Cardiac fibroblast (primary cell): ENCODE measurements at regions not wholly inside any gene's neighbourhood (a gene's known extent, or its start where the extent isn't known, plus 50 kb on each side); places are given as distances from the start of the nearest gene placed in this dataset.

Source experiments
- DNase-seq, 2 donors: peaks; one replicate each; pipeline versions ENCODE4 v3.0.0 to v3.0.0-alpha.2; 2010; ENCODE audit warnings: low read depth in 2 of 2
- H3K4me3 ChIP-seq, 2 donors: replicated peaks in 1 of 2; 1 replicate in 1 of 2; 2 replicates in 1 of 2; pipeline ENCODE4 v1.5.1; 2011; ENCODE audit warnings: low read depth in 2 of 2, low read length in 2 of 2, mild to moderate bottlenecking in 2 of 2, moderate library complexity in 1 of 2
- TF ChIP-seq, protein P1 (sequence below): IDR thresholded peaks from one replicate; pipeline ENCODE4 v1.5.1; 2011; ENCODE audit warnings: low read depth, mild to moderate bottlenecking, low read length, inconsistent platforms

DNA sequence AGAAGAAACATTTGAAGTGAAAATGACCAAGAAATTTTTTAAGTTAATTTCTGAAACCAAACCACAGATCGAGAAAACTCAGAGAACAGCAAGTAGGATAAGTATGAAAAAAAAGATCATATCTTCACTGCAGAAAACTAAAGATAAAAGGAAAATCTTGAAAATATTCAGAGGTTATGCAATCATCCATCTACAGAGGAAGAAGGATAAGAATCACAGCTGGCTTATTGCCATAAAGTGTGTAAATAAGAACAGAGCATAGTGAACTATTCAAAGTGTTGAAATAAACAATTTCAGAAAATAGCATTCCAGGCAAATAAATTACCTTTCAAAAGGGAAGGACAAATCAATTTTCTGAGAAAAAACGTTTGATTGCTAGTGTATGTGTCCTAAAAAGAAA, 1191.7 kb upstream of the CDH6 start:
- no peak for DNase-seq
- TF ChIP-seq, protein P1, sequence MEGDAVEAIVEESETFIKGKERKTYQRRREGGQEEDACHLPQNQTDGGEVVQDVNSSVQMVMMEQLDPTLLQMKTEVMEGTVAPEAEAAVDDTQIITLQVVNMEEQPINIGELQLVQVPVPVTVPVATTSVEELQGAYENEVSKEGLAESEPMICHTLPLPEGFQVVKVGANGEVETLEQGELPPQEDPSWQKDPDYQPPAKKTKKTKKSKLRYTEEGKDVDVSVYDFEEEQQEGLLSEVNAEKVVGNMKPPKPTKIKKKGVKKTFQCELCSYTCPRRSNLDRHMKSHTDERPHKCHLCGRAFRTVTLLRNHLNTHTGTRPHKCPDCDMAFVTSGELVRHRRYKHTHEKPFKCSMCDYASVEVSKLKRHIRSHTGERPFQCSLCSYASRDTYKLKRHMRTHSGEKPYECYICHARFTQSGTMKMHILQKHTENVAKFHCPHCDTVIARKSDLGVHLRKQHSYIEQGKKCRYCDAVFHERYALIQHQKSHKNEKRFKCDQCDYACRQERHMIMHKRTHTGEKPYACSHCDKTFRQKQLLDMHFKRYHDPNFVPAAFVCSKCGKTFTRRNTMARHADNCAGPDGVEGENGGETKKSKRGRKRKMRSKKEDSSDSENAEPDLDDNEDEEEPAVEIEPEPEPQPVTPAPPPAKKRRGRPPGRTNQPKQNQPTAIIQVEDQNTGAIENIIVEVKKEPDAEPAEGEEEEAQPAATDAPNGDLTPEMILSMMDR = no peak
- H3K4me3 ChIP-seq = no peak overlapping the region

DNA sequence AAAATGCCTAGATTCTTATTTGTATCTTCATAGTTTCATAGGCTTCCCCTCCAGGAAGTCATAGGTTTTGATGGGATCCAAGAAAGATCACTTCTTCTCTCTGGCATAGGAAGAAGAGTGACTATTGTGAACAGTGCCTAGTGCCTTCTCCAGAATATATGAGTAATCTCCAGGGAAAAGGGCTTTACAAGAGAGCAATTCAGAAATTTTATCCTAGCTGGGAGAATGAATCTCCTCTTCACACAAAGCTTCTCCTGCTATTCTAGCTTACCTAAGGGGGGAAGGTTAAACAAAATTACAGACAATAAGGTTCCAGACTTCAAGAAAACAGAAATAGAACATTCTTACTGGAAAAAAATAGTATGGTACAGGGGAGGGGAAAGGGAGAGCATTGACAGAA, 1193.3 kb upstream of the CDH6 start:
- no peak overlapping the region for H3K4me3 ChIP-seq
- no peak for DNase-seq
- TF ChIP-seq, protein P1 = no peak

DNA sequence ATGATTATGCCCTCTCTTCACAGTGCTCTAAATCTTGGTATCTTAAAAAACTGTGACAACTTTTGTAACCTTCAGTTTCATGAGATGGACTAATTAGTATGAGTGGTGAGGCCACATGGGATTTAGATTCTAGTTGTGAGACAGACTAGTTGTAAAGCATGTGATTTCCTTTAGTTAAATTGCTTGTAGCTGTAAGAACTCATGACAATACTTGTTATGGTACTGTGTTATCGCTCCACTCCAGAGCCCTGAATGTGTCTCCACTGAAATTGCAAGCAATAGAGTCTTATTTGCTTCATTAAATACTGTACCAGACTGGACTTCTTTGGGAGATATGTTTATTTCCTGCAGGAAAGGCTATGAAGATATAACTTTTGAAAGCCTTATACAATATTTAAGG, 1198.3 kb upstream of the CDH6 start:
- TF ChIP-seq, protein P1 = no peak
- no peak for DNase-seq
- no peak overlapping the region for H3K4me3 ChIP-seq

DNA sequence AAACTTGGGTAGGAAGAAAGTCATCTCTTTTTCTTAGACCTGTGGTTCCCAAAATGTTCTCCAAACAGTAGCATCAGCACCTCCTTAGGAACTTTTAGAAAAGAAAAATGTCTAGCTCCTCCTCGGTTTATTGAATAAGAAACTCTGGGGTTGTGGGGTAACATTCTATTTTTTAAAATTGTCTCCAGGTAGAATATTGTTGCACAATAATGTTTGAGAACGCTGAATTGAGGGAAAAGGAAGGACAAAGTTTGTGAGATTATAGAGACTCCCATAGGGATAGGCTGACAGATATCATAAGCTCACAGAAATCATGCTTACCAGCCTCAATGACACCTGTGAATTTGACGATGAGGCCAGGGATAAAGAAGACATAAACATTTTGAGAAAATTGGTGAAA, 1199.0 kb upstream of the CDH6 start:
- no peak overlapping the region for H3K4me3 ChIP-seq
- no peak for DNase-seq
- TF ChIP-seq, protein P1 = no peak

DNA sequence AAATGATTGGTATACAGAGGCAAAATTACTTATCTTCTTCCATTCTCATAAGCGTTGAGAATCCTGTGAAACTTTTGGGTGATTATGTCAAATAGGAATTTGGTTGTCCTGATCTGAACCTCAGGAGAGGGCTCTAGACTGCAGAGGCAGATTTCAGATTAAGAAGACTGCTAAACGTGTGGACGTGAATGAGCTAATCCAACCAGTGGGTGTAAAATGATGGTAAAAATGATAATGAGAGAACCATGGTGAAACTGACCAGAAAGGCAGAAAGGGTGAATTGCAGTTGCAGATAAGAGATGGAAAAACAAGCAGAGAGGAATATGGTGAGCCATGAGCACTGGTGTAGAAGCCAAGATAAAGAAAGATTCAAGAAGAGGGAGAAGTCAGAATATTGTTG, 1200.2 kb upstream of the CDH6 start:
- no peak for DNase-seq
- H3K4me3 ChIP-seq = no peak overlapping the region
- TF ChIP-seq, protein P1 = no peak

DNA sequence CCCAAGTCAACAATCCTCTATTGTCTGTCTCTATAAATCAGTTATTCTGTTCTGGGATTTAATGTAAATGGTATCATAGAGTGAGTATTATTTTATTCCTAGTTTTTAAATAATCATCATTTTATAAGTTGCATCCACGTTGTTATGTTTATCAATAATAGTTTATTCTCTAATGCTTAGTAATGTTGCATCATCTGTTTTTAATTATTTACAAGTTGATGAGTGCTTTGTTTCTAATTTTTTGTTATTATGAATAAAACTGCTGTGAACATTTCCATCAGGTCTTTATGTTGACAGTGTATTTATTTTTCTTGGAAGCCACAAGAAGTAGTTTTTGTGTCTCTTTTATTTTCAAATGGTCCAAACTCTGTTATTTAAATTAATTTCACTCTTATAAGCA, 1201.2 kb upstream of the CDH6 start:
- TF ChIP-seq, protein P1 = no peak
- no peak overlapping the region for H3K4me3 ChIP-seq
- DNase-seq = no peak

DNA sequence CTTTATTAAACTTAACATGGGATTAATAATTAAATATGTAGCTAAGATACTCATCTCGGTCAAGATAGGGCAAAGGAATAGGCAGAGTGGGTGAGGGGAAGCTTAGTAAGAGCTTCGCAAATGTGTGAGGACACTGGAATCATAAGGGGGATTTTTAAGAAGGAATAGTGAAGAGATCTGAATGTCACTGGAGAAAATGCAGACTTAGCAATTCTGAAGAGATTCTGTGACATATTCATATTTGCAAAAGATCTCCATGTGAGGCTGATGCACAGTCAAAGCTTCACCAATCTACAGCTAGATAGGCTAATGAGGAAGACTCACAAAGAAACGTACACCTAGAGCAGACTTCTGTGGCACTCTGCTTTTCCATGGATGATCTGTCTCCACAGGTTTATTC, 1202.8 kb upstream of the CDH6 start:
- no peak for DNase-seq
- no peak overlapping the region for H3K4me3 ChIP-seq
- TF ChIP-seq, protein P1 = no peak
